Lower leg skin (tissue), 4 donors: ENCODE measurements at regions not wholly inside any gene's neighbourhood (a gene's known extent, or its start where the extent isn't known, plus 50 kb on each side); places are given as distances from the start of the nearest gene placed in this dataset.

Experiments used
- DNase-seq, 2 donors: peaks; one replicate each; pipeline ENCODE4 v3.0.0-alpha.2; 2019; ENCODE audit warnings: low spot score in 2 of 2
- H3K4me3 ChIP-seq: fragments of 200-600 bp; sonication (generic); 2 replicates; pipeline ENCODE4 v1.5.1; 2017; ENCODE audit warnings: mild to moderate bottlenecking, low read depth; ENCODE audit not compliant: poor library complexity, severe bottlenecking
- POLR2A ChIP-seq, 2 donors: fragments of 450-650 bp; IDR thresholded peaks; one replicate each; pipeline ENCODE4 v1.6.1; 2016 to 2017; ENCODE audit warnings: antibody characterized with exemption in 2 of 2, mild to moderate bottlenecking in 1 of 2, moderate library complexity in 1 of 2
- WGBS, 2 donors: methylation state at CpG; one replicate each; pipeline ENCODE4 v1.1.5; 2018; 5-methylcytosine and 5-hydroxymethylcytosine counted together
- intact Hi-C: fragments of 100-400 bp; cut with DNase I; formaldehyde crosslinking; loops from one replicate; pipeline ENCODE4 v1.15.0; 2023; ENCODE audit warnings: low total_unique reads
- TF ChIP-seq, protein P1 (sequence below), 3 donors: fragments of 450-650 bp; IDR thresholded peaks; one replicate each; pipeline ENCODE4 v1.5.1; 2016; ENCODE audit warnings: antibody characterized with exemption in 3 of 3, mild to moderate bottlenecking in 3 of 3, moderate library complexity in 2 of 3

DNA sequence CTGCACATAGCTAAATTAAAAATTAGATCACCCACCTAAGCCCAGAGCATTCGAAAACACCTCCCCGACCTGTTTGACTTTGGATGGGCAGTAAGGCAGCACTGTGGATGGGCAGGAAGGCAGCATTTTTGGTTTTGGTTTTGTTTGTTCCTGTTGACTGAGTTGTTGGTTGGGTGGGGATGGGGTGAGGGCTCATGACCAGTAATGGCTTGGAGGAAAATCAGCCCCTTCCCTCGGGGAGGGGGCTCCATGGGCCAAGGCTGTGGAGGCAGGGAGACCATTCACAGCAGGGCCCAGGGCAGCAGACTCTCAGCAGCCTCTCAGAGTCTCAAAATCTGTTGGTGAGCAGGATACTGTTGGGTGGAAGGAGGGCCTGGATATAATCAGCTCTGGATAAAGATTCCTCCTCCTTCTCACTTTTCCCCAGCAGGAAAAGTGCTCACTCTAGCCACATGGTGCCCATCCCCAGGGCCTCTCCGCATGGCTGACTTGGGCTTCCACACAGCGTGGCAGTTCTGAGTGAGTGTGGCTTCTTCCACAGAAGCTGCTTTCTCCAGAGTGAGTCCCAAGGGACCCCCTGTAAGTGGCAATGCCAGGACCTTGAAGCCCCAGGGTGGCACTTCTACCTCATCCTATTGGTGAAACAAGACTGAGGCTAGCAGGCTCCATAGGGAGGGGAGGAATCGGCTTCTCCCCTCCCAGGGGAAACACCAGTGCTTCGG is 1491.2 kb downstream of the BRD1 start:
- 85 to 90% methylated on average over 7 of the region's 7 CpGs for WGBS, 2 donors
- H3K4me3 ChIP-seq = no peak overlapping the region
- TF ChIP-seq, protein P1, sequence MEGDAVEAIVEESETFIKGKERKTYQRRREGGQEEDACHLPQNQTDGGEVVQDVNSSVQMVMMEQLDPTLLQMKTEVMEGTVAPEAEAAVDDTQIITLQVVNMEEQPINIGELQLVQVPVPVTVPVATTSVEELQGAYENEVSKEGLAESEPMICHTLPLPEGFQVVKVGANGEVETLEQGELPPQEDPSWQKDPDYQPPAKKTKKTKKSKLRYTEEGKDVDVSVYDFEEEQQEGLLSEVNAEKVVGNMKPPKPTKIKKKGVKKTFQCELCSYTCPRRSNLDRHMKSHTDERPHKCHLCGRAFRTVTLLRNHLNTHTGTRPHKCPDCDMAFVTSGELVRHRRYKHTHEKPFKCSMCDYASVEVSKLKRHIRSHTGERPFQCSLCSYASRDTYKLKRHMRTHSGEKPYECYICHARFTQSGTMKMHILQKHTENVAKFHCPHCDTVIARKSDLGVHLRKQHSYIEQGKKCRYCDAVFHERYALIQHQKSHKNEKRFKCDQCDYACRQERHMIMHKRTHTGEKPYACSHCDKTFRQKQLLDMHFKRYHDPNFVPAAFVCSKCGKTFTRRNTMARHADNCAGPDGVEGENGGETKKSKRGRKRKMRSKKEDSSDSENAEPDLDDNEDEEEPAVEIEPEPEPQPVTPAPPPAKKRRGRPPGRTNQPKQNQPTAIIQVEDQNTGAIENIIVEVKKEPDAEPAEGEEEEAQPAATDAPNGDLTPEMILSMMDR (IDR thresholded peaks at IDR 0.05) = no peak
- TF ChIP-seq POLR2A (IDR thresholded peaks at IDR 0.05) = no peak
- intact Hi-C loops = no loop called here
- no peak for DNase-seq

DNA sequence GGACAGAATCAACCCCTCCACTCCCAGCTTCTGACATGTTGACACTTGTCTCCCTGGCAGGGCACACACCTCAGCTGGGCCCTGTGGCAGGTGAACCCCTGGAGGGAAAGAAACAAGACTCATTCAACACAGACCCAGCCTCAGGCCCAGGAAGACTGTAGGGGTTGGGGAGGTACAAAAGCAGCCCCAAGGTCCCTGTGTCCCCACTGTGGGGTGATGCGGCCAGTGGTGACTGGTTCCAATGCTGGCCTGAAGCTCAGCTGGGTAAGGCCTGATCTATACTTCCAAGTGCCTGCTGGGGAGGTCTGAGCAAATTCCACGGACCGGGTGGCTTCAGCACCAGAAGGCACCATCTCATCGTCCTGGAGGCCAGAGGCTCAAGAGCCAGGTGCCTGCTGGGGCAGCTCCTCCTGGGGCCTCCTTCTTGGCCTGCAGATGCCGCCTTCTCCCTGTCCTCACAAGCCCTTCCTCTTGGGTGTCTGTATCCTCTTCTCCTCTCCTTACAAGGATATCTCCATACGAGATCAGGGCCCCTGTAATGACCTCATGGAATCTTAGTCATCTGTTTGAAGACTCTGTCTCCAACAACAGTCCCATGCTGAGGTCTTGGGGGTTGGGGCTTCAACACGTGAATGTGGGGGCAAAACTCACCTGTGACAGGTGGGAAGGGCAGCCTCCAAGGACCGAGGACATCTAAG is 1492.1 kb downstream of the BRD1 start:
- intact Hi-C loops = no loop called here

DNA sequence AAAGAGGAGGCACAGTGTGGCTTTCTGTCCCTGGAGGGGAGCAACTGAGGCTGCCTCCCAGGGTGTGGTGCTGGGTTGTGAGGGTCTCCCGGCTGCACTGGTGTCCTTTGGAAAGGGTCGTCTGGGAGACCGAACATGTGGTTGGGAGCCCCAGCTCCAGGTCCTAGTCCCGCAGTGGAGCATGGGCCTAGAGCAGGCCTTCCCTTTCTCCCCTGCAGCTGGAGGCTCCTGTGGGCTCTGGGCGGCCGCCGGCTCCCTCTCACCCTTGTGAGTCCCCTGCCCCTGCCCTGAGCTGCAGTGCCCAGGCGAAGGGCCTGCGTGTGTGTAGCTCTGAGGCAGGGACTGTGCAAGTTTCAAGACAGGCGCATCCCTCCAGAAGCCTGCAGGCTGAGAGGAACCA is 1492.7 kb downstream of the BRD1 start:
- no peak for TF ChIP-seq POLR2A (IDR thresholded peaks at IDR 0.05)
- TF ChIP-seq, protein P1 (IDR thresholded peaks at IDR 0.05) = no peak
- DNase-seq = no peak
- no peak overlapping the region for H3K4me3 ChIP-seq
- 68 to 85% methylated on average over 4 to 7 of the region's 10 CpGs for WGBS, 2 donors
- intact Hi-C loops = no loop called here

More for the DNA sequence above, 1492.1 kb downstream of the BRD1 start:
- 77 to 78% methylated on average over 8 of the region's 8 CpGs for WGBS, 2 donors
- DNase-seq = no peak
- H3K4me3 ChIP-seq = no peak overlapping the region
- no peak for TF ChIP-seq POLR2A (IDR thresholded peaks at IDR 0.05)

DNA sequence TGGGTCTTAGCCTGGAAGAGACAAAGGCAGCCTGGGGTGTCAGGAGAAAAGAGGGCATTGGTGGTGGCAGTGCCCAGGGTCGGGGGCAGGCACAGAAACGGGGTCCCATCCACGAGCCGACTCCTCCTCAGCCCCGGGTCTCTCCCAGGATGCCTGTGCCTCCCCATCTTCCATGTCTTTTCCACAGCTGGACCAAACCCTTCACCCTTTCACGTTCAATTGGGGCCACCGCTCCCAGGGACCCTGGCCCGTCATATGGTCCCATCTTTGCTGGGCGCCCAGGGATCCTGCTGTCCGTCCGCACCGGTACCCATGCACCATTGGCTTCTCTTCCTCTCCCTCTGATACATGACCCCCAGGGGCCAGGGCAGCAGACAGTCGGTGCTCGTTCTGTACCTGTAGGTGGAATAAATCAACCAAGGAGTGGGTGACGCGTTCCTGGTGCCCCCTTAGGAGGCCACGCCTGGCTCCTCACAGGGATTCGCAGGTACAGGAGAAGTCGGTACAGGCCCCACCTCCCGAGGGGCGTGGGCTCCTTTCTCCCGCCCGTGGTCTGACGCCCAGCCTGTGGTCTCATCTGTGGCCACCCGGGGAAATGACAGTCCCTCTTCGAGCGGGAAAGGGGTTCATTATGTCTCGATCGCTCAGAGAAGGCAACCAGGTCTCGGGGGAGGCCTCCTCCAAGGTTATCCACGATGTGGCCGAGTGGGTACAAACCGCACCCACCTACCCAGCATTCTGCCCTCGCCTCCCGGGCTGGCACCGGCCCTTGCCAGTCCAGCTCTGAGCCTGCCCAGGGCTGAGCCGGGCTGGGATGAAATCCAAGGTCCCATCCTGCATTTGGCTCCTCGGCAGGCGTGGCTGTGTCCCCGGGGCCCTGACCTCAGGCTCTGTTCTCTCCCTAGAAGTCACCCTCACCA is 1493.6 kb downstream of the BRD1 start:
- intact Hi-C loops = no loop called here
- H3K4me3 ChIP-seq = no peak overlapping the region
- no peak for DNase-seq
- 87 to 88% methylated on average over 23 to 32 of the region's 40 CpGs for WGBS, 2 donors
- TF ChIP-seq POLR2A (IDR thresholded peaks at IDR 0.05) = no peak
- TF ChIP-seq, protein P1 (IDR thresholded peaks at IDR 0.05) = no peak

DNA sequence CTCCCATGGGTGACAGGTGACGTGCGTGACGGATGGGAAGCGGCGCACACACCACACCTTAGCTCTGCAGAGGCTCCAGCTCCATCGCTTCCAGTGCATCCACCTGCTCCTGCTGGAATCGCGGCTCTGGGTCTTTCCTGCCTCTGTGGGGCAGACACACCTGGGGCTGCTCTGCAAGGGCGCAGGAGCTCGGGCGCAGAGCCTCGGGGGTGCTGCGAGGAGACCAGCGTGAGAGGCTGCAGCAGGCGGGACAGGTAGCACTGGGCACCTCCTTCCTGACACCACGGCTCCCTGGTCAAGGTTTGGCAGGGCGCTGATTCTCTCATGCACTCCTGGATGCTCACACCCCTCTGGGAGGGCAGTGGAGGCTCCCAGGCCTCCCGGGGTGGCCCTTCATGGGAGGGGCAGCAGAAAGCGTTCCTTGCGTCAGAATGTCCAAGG is 1494.3 kb downstream of the BRD1 start:
- 81 to 85% methylated on average over 18 to 20 of the region's 20 CpGs for WGBS, 2 donors
- intact Hi-C loops = no loop called here

More for the DNA sequence above, 1494.3 kb downstream of the BRD1 start:
- TF ChIP-seq, protein P1 (IDR thresholded peaks at IDR 0.05) = no peak
- no peak for TF ChIP-seq POLR2A (IDR thresholded peaks at IDR 0.05)
- DNase-seq = no peak
- H3K4me3 ChIP-seq = no peak overlapping the region
